SU-DHL-6 (cell line): ENCODE measurements at regions not wholly inside any gene's neighbourhood (a gene's known extent, or its start where the extent isn't known, plus 50 kb on each side); places are given as distances from the start of the nearest gene placed in this dataset.

Experiments used
- EZH2phosphoT487 ChIP-seq: fragments of 200-600 bp; sonication (generic), shearing (Covaris generic); conservative IDR thresholded peaks from 2 replicates; pipeline ENCODE4 v1.6.1; 2018; ENCODE audit warnings: mild to moderate bottlenecking, antibody characterized with exemption, low read length, moderate library complexity, mixed read lengths
- TF ChIP-seq, protein P1 (sequence below): fragments of 200-600 bp; sonication (generic); IDR thresholded peaks from one replicate; pipeline ENCODE4 v1.5.1; 2017; ENCODE audit warnings: antibody characterized with exemption, mild to moderate bottlenecking, low read length, moderate library complexity; ENCODE audit not compliant: insufficient read depth, poor library complexity, severe bottlenecking

DNA sequence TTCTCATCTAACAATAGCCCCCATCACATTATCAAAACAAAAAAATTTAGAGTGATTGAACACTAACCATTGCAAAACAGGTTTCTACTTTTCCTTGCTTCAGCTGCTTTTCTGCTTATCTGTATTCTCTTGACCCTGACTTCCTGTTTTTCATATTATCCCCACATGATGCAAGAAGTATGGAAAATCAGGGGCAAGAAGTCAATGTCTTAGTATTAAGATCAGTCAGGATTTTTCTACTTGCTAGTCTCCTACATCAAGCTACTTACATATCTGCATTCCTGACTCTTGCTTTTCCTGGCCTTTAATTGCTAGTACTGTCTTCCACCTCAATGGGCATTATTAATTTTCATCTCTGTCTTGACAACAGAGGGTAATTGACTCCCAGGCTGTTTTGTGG lies 300.2 kb downstream of the OTOL1 start:
- TF ChIP-seq, protein P1, sequence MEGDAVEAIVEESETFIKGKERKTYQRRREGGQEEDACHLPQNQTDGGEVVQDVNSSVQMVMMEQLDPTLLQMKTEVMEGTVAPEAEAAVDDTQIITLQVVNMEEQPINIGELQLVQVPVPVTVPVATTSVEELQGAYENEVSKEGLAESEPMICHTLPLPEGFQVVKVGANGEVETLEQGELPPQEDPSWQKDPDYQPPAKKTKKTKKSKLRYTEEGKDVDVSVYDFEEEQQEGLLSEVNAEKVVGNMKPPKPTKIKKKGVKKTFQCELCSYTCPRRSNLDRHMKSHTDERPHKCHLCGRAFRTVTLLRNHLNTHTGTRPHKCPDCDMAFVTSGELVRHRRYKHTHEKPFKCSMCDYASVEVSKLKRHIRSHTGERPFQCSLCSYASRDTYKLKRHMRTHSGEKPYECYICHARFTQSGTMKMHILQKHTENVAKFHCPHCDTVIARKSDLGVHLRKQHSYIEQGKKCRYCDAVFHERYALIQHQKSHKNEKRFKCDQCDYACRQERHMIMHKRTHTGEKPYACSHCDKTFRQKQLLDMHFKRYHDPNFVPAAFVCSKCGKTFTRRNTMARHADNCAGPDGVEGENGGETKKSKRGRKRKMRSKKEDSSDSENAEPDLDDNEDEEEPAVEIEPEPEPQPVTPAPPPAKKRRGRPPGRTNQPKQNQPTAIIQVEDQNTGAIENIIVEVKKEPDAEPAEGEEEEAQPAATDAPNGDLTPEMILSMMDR = no peak
- no peak for TF ChIP-seq EZH2phosphoT487
